T-helper 2 cell (primary cell): ENCODE measurements at regions not wholly inside any gene's neighbourhood (a gene's known extent, or its start where the extent isn't known, plus 50 kb on each side); places are given as distances from the start of the nearest gene placed in this dataset.
"Not testable (repeated sequence)": the region's sequence is repeated elsewhere in the genome, so short reads cannot be mapped to it uniquely, and the experiment has no call there.

Experiments
- DNase-seq, 5 experiments: peaks; one replicate each; pipeline versions ENCODE4 v3.0.0 to v3.0.0-alpha.2; 2012 to 2022

DNA sequence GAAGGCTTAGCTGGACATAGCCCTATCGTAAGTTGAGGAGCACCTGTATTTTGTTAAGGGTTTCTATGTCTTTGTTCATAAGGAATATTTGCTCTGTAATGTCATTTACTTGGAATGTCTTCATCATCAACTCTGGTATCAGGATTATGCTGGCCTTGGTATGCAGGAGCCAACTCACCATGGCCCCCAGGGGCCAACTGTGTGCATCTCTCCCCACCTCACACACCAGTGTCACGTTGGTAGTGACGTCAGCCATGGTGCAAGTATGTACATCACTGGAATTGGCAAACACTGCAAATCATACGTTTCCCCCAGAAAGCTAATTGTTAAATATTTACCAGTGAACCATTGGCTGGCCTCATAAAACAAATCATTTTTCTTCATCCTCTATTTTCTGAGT, 70.8 kb downstream of the YTHDF1 start:
- no peak for DNase-seq

DNA sequence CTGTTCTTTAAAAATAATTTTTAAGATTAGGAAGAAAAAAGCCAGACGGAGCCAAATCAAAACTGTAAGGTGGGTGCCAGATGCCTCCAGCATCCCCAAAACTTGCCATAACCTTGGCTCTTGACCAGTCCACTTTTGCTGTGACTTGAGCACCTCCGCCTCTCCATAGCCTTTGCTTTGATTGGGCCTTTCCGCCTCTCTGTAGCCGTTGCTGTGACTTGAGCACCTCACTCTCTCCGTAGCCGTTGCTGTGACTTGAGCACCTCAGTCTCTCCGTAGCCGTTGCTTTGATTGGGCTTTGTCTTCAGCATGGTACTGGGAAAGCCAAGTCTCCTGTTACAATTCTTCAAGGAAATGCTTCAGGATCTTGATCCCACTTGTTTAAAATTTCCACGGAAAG, 73.0 kb downstream of the YTHDF1 start:
- no peak for DNase-seq

DNA sequence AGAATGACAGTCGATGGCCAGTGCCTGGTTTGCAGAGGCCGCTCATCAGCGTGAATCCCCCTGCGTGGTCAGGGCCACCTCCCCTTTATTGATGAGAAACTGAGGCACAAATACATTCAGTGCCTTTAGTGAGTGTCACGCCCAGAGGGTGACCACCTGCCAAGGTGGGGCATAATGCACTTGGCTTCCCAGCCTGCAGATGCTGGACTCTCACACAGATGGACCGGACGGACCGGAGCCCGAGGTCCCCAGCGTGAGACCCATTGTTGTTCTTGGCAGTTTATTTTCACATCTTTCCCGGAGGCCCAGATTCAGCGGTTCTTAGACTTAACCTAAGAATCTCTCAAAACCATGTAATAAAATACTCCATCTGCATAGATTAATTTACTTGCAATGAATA, 74.4 kb downstream of the YTHDF1 start:
- no peak for DNase-seq

DNA sequence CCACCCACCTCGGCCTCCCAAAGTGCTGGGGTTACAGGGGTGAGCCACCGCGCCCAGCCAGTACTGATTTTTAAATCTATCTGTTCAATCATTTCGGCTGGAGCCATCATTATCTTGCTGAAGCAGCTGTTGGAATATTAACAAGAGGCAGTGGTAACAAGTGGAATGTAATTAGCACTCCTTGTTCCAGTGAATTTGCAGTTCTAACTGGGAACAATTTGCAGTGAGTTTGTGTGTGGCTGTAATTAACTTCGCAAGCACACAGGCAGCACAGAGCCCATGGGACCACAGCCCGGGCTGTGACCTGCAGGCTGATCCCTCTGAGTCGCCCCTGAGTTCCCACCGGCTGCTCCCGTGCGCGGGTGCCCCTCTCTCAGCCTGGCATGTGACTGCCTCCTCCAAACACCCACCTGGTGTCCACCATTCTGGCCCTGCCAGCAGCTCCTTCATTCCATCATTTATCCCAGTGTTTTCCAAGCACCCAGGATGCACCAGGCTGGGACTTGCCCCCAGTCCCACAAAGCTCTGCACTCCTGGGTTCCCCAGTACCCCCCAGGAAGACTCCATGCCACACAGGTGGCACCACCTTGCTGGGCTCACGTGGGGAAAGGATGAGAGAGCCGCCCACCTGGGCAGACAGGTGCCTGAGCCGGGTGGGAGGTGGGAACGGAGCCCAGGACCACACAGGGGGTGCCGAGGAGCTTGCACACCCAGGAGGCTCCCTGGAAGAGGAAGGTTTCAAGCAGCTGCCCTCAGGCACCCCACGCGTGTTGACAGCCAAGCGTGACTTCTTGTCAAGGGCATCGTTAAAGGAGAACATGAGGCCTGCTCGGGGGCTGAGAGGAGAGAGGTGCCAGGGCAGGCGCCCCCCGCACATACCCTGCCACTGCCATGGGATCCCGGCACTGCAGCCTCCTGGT, 75.2 kb downstream of the YTHDF1 start:
- no peak for DNase-seq

DNA sequence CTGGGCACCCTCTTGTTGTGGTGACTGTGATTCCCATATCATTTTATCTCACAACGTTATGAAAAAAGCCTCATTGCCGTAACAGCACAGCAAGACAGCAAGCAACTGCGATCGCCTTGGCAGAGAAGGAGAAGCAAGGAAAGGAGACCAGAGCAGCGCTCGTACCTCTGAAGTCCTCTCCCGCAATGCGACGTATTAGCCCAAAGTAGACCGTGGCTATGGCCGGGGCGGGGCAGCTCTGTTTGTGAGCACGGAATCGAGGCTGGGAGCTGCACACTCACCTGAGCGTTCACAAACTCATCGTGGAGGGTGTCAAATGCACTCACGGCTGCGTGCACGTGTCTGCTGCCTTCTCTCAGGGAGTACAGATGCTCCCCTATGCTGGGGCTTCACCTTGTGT, 76.1 kb downstream of the YTHDF1 start:
- no peak for DNase-seq

DNA sequence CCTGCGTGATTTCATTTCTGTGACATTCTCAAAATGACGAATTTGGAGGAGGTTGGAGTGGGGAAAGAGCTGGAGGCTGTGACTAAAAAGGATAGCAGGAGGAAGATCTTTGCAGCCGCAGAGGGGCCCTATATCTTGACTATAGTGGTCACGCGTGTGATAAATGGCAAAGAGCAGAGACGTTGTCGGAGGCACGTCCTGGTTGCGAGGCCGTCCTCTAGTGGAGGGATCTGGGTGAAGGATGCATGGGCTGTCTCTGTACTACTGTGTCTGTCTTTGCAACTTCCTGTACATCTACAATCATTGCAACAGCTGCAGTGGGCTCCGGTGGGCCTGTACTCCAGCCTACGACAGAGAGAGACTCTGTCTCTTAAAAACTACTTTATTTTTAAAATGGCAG, 76.6 kb downstream of the YTHDF1 start:
- no peak for DNase-seq

DNA sequence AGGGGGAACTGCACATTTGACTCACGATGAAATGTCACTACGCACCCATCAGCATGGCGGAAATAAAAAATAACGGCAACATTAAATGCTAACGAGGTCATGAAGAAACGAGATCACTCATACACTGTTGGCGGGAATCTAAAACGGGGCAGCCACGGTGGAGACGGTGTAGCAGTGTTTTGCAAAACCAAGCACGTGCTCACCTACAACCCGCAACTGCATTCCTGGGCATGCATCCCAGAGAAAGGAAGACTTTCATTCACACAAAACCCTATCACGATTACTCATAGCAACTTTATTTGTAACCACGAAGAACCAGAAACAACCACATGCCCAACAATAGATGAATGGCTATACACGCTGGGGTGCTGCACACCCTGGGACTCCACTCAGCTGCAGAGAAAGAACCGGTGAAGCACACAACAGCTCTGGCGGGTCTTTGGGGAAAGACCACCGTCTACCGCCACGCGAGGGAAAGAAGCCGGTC, 77.0 kb downstream of the YTHDF1 start:
- no peak for DNase-seq

DNA sequence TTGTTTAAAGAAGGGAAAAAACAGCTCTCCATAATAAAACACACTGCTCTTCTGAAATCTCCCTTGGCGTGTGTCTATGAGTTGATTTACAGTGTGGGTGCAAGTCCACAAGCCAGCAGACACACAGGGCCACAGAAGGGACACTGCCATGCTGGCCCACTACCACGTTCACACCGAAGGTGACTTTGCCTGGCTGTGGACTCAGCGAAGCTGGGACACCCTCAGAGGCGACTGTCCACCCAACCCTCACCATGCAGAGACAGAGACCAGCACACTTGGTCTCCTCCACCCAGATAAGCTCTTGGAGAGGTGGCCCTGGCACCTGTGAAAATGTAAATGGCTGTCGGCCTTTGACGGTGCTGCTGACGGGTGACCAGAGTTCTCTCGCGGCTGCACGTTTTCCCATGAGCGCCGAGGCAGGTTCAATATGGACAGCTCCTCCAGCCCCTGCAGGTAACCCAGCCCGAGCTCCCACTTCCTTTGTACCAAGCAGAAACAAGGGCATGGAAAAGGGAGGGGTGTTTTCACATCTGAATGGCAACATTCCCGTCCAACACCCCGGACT, 78.0 kb downstream of the YTHDF1 start:
- DNase-seq, result no peak

DNA sequence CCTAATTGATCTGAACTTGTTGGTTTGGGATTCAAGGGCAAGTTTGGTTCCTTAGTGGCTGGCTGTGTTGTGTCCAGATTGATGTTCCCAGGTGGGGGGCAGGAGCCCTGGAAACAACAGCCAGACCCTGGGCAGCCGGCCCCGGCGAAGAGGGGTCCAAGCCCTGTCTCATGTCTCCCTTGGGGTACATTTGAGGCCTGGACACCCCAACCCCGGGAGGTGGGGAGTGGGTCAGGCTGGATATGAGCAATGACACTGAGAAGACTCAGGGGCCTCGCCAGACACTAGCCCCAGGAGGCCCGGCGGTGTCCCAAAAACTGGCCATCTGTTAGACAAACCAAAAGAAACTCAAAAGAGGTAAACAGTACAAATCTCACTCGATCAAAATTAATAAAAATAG, 79.6 kb downstream of the YTHDF1 start:
- DNase-seq, result no peak

DNA sequence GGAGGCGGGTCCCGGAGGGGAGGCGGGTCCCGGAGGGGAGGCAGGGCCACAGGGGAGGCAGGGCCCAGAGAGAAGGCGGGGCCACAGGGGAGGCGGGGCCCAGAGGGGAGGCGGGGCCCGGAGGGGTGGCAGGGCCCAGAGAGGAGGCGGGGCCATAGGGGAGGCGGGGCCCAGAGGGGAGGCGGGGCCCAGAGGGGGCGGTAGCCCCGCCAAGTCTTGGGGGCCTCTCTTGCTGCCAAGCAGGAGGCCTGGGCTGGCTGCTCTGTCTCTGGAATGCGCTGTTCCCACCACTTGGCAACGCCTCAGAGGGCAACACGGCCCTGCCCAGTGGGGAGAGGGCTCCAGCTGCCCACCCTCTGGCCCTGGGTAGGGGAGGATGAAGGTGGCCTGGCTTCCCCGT, 80.5 kb downstream of the YTHDF1 start:
- DNase-seq, result no peak

DNA sequence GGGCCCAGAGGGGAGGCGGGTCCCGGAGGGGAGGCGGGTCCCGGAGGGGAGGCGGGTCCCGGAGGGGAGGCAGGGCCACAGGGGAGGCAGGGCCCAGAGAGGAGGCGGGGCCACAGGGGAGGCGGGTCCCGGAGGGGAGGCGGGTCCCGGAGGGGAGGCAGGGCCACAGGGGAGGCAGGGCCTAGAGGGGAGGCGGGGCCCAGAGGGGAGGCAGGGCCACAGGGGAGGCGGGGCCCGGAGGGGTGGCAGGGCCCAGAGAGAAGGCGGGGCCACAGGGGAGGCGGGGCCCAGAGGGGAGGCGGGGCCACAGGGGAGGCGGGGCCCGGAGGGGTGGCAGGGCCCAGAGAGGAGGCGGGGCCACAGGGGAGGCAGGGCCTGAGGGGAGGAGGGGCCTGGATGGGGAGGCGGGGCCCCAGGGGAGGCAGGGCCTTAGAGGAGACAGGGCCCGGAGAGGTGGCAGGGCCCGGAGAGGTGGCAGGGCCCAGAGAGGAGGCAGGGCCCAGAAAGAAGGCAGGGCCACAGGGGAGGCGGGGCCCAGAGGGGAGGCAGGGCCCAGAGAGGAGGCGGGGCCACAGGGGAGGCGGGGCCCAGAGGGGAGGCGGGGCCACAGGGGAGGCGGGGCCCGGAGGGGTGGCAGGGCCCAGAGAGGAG, 81.1 kb downstream of the YTHDF1 start:
- DNase-seq, result not testable (repeated sequence)

DNA sequence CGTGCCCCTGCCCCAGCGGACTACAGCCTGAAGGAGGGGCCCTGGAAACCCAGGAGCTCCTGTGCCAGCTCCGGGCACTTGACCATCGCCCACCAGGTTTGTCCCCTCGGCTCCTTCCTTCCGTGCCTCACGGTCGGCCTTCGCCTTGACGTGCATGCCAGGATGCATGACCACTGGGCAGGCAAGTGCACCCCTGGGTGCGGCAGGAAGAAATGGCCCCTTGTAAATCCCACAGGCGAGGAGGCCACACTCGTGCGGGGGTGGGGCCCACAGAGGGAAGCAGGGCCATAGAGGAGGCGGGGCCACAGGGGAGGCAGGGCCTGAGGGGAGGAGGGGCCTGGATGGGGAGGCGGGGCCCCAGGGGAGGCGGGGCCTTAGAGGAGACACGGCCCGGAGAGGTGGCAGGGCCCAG, 81.7 kb downstream of the YTHDF1 start:
- no peak for DNase-seq

DNA sequence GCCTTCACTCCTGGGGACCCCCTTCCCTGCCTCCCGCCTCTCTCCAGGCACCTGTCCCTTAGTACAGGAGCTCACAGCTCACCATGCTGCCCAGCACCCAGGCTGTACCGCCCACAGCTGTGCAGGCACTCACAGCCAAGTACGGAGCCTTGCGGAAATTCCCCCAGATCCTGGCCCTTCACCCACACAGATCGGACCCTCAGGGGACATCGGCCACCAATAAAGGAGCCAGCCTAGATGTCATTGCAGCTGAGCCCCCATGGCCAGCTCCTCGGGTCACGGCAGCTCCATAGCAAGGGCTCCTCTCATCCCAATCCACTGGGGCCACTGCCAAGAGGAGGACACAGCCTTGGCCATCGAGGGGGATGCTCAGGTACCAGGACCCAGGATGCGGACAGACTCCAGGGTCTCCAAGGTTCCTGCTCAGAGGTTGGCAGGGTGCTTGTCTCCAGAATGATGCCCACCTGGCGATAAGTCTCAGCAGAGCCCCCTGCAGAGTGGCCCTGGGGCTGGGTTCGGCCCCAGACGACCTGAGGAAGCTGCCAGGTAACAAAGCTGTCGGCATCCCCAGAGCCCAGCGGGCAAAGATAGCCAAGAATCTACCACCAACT, 82.3 kb downstream of the YTHDF1 start:
- no peak for DNase-seq

DNA sequence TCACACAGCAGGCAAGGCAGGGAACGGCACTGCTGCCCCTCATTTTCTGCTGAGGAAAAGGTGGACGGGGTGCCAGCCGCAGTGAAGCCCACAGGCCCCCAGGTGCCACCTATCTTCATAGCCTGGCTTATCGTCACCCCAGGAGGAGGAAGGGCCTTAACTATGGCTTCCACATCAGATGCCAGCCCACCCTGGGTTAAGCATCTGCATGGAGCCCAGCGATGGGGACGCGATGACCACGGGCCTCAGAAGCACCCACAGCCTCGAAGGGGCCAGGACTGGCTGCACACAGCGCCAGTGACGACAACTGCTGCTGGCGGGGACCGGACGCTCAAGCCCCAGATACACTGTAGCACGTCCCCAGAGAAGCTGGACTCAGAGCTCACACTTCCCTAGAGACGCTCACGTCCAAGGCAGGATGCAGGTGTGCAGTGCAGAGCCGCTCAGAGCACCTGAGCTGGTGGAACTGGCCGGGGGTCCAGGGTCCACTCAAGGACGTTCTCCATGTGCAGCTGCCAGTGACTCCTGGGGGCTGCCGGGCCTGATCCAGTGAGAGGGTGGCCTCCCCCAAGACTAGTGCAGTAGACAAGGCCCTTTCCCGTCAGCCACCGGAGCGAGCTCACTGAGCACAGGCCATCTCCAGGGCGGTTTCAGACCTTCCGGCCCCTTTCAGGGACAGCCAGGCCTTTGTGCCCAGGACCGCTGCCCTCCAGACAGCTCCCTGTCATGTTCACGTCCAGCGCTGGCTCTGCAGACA, 83.0 kb downstream of the YTHDF1 start:
- DNase-seq, result no peak

DNA sequence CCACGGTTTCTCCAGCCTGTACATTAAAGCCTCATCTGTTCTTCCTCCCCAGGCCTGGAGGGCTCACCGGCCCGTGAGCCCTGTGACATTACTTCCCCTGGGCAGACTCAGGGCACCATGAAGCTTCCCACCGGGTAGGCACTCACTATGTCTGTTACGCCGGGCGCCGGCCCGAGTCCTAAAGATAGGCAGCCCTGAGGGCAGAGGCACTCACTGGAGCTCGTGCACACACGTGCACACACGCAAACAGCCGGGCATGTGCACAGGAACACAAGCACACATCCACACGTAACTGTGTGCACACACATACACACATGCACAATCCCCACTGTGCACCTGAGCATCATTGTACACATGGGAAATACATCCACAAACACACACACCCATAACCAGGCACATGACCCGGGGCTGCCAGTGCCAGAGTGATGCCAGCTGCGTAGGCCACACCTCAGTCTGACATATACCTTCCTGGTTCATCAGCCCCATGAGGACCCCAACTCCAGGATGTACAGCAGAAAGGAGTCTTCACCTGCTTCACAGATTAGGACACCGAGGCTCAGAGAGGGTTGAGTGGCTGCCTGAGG, 83.7 kb downstream of the YTHDF1 start:
- no peak for DNase-seq

DNA sequence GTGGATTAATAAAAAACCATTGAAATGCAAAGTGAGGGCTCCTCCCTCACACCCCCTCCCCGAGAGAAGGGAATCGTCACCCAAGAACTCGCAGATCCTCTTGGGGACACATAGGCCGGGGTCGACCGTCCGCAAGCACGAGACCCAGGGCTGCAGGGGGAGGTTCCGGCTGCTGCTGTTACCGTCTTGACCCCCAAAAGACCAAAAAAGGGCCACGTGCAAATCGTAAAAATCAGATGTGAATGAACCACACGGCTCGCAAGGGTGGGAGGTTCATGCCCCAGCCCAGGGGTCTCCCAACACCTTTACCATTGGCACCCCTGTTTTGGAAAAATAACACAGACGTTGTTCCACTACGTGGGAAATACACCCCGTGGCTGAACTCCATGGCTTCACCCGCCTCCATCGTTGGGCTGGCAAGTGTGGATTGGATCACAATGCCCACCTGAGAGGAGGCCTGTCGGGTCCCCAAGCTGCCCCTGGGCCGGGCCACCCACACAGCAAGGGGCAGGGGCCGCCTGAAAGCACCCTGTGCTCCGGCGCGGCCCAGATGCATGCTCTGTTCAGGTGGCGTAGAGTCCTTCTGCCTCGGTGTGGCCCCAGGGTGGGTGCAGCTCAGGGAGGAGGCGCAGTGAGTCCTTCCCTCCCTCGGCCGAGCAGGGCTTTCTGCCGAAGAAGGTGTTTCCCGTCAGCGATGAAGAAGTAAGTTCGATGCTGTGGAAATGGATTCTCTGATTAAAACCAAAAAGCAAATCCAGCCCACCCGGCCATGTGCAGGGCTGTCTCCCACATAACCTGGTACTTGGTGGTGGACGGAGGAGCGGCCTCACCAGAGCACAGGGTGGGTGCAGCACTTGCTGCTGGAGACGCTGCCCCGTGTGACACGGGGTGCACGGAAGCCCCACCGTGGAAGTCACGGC, 85.0 kb downstream of the YTHDF1 start:
- DNase-seq, result no peak

DNA sequence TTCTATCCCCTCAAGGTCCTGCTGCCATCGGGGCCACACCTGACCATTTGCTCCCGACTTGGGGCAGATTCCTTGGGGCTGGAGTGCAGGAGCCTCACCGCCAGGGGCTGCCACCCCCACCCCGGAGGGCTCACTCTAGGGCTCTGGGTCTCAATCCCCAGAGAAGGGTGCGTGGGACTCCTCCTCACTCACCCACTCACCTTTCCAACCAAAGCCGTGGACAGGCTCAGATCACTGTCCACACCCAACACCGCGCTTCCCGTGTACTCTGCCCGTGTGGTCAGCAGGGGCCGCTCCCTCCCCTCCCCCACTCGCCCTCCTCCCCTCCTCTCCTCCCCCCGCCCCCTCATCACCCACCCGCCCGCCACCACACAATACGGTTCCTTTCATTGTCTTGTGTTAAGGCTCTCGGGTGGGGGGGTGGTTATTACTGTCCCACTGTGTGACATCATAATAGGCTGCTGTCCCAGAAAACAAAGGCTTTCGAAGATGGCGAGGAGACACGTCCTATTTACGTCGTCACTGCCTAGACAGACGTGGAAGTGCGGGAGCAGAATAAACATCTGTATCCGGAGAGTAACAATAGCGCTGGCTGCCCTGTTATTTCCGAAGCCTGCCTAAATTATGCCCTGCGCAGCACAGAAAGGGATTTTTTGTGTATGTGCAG, 85.8 kb downstream of the YTHDF1 start:
- no peak for DNase-seq

DNA sequence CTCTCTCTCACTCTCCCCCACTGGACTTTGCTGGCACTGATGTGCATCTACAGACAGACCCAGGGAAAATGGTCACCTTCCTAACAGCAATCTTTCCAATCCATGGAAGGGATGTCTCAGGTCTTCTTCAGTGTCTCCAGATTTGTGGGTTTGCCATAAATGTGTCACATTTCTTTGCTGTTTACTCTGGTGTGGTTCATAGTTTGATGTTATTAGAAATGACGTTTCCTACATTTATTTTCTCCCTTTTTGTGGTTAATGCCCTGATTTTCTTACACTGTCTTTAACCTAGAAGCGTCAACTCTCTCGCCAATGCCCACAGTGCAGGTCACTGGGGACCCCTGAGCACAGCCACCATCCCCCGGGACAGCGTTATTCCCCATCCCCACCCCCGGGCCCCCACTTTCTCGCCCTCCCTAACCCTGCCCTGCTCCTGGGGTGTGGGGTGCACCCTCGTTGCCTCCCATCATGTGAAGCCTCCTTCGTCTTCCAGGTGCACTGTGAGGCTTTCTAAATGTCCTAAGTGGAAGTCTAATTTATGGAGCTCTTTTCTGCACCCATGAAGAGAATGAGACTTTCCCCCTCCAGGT, 86.5 kb downstream of the YTHDF1 start:
- DNase-seq, result no peak

DNA sequence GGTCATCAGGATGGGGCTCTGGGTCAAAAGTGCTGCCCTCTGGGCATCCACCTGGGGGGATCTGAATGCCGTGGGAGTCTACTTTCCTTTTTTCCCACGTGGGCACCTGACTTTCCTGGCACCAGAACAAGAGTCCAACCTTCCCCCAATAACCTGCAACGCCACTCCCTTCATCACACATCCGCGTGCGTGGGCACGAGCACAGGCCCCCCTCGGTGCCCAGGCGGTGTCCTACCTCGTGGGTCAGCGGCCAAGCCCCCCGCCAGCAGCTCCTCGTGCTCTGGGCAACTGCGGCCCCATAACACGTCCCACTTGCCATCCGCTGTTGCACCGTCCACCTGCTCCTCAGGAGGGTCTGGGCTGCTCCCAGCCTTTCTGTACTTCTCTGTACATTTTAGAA, 87.0 kb downstream of the YTHDF1 start:
- DNase-seq, result no peak

DNA sequence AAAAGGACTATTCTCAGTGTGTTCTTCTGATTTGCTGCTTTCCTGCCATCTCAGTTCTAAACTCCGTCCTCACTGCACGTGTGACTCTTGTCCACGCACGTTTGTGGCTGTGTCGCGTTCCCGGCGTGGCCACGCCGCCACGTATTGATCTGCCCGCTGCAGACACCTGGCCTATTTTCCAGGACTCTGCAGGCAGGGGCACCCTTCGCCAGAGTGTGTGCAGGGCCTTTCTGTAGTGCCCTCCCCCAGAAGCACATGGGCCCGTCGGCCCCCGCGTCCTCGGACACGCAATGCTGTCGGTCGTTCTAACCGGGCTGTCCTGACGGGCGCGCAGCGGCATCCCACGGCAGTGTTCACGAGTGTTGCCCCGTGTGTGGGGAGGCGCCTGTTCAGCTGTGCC, 87.6 kb downstream of the YTHDF1 start:
- no peak for DNase-seq
